ENCODE measurements at regions not wholly inside any gene's neighbourhood (a gene's known extent, or its start where the extent isn't known, plus 50 kb on each side); places are given as distances from the start of the nearest gene placed in this dataset.
A peak's percentile ranks its signal among the peaks of the same experiment; 100 is the strongest.

DNA sequence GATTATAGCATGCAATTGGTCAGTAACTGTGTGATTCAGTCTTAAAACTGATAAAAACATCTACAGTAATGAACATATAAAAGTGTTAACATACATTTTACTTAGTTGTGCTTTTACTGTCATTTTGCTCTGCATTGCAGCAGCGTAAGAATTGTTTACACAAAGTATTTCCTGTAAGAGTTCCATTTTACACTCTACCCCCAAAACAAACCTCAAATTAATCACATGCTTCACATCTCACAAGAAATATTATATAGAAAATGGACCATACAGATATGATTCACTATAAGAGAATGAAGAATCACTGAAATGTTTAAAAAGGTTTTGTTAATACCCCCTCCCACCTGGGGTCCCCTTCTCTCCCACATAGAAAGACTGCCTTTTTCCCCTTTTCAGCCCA is 225.9 kb upstream of the LRRN1 start:
- Histone ChIP-seq H3K9me3 (no peaks in the 10 kb centered on the region), H3K36me3 (no peaks in the 10 kb centered on the region), H3K4me1 (no peaks in the 10 kb centered on the region), H3K4me3 (no peak overlapping the region), H3K27me3 (no peaks in the 10 kb centered on the region), H3K27ac (no peak overlapping the region)
- intact Hi-C loops (cut with DNase I): no loop called here
- TF ChIP-seq CTCF (IDR thresholded peaks at IDR 0.05): no peak
- no peak for DNase-seq (ENCODE audit: low spot score in 2 of 2)

GRCh38 chr3:3560591-3561311 is 238.5 kb upstream of the LRRN1 start:
- intact Hi-C loops (cut with DNase I): no loop called here
- H3K4me3 ChIP-seq: no peak overlapping the region
- peaks cover 0 to 4% of the 10 kb centered on the region in 2 donors for H3K4me1 ChIP-seq
- peak overlapping the region; percentile 68 to 74 for H3K27ac ChIP-seq
- no peaks in the 10 kb centered on the region for H3K27me3 ChIP-seq
- no peak for DNase-seq (ENCODE audit: low spot score in 2 of 2)
- no peaks in the 10 kb centered on the region for H3K36me3 ChIP-seq
- no peaks in the 10 kb centered on the region for H3K9me3 ChIP-seq
- no peak for TF ChIP-seq CTCF (IDR thresholded peaks at IDR 0.05)

GRCh38 chr3:3559786-3560185 is 239.4 kb upstream of the LRRN1 start:
- H3K27ac ChIP-seq: peak overlapping the region; percentile 68 to 74
- intact Hi-C loops (cut with DNase I): no loop called here

DNA sequence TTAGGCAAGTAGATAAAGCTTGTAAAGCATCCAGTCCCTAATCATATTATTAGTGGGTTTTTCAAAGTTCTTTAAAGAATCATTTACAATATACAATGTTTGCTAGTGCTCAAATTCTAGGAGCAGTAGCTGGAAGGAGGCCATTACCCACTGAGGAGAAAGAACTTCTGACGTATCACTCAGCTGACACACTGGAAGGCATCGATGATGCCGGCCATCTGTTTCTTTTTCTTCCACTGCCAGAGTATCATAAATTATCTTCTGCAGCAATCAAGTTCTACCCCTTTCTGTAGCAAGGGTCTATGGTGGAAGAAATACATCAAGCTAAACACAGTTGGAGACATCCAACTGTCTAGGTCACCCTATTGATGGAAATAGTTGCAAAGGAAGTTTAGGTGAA is 243.2 kb upstream of the LRRN1 start:
- Histone ChIP-seq H3K4me3 (no peak overlapping the region), H3K4me1 (peaks cover 0 to 4% of the 10 kb centered on the region in 2 donors), H3K36me3 (no peaks in the 10 kb centered on the region), H3K9me3 (no peaks in the 10 kb centered on the region), H3K27me3 (no peaks in the 10 kb centered on the region), H3K27ac (no peak overlapping the region)
- TF ChIP-seq CTCF (IDR thresholded peaks at IDR 0.05): no peak
- intact Hi-C loops (cut with DNase I): no loop called here
- DNase-seq (ENCODE audit: low spot score in 2 of 2): no peak

More at GRCh38 chr3:3559786-3560185, 239.4 kb upstream of the LRRN1 start:
- DNase-seq (ENCODE audit: low spot score in 2 of 2): no peak
- no peaks in the 10 kb centered on the region for H3K27me3 ChIP-seq
- no peak overlapping the region for H3K4me3 ChIP-seq
- H3K9me3 ChIP-seq: no peaks in the 10 kb centered on the region
- peaks cover 0 to 4% of the 10 kb centered on the region in 2 donors for H3K4me1 ChIP-seq
- TF ChIP-seq CTCF (IDR thresholded peaks at IDR 0.05): no peak
- H3K36me3 ChIP-seq: no peaks in the 10 kb centered on the region

GRCh38 chr3:3553236-3553635 is 246.0 kb upstream of the LRRN1 start:
- H3K27ac ChIP-seq: no peak overlapping the region
- no peaks in the 10 kb centered on the region for H3K27me3 ChIP-seq
- intact Hi-C loops (cut with DNase I): no loop called here
- H3K4me3 ChIP-seq: no peak overlapping the region
- H3K36me3 ChIP-seq: no peaks in the 10 kb centered on the region
- no peaks in the 10 kb centered on the region for H3K4me1 ChIP-seq
- H3K9me3 ChIP-seq: peaks cover 0 to 15% of the 10 kb centered on the region in 2 donors
- no peak for DNase-seq (ENCODE audit: low spot score in 2 of 2)
- TF ChIP-seq CTCF (IDR thresholded peaks at IDR 0.05): no peak
